ENCODE measurements at regions not wholly inside any gene's neighbourhood (a gene's known extent, or its start where the extent isn't known, plus 50 kb on each side); places are given as distances from the start of the nearest gene placed in this dataset.

DNA sequence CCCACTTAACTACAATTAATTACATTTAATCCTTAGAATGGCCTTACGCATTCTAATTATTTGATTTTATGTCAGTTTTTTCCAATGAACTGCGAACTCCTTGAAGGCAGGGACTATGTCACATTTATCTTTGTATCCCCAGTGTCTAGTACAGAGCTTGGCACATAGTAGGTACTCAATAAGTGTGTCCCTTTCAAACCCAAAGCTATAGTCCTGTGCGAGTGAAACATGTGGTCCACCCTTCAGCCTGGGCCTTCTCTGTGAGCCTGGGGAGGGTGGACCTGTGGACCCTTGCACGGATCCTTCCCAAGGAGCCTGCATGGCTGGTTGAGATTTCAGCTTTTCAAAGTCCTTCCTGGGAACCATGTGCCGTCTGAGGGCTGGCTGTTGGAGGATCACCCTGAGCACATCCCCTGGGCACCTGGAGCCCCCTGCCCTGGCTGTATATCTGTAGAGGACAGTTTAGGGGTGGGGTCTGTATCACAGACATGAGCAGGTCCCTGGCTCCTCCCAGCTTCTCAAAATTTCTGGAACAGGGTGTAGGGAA is 103.1 kb downstream of the IER5 start:
- Histone ChIP-seq H3K4me1 (no peaks in the 10 kb centered on the region), H3K4me3 (no peak overlapping the region), H3K27me3 (ENCODE audit: low read depth) (no peaks in the 10 kb centered on the region), H3K36me3 (replicated peaks) (no peaks in the 10 kb centered on the region), H3K9me3 (no peaks in the 10 kb centered on the region; the same call in 1 of the 2 replicates)
- no peak for DNase-seq (ENCODE audit: low spot score in 2 of 2)
- in situ Hi-C loops (cut with MboI; ENCODE audit: low sequenced_read_pairs) = no loop called here

DNA sequence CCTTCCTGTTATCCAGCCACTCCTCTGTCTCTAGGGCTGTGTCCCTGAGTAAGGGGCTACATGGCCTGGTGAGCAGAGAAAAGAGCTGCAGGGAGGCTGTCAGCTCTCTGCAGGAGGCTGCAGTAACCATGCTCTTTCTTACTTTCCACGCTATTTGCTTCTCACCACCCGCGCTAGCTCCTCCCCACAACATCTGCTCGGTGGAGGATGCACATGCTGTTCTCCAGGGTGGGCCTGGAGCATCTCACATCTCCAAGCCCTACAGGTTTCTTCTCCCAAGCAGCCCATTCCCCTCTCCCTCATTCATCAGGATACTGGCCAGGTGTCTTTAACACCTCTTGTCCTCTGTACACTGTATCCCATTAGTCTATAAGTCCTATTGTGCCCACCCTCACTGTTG is 103.8 kb downstream of the IER5 start:
- no peak overlapping the region for H3K4me3 ChIP-seq
- H3K4me1 ChIP-seq = no peaks in the 10 kb centered on the region
- H3K36me3 ChIP-seq (replicated peaks) = no peaks in the 10 kb centered on the region
- DNase-seq (ENCODE audit: low spot score in 2 of 2) = no peak
- no peaks in the 10 kb centered on the region; the same call in 1 of the 2 replicates for H3K9me3 ChIP-seq
- H3K27me3 ChIP-seq (ENCODE audit: low read depth) = no peaks in the 10 kb centered on the region
- in situ Hi-C loops (cut with MboI; ENCODE audit: low sequenced_read_pairs) = no loop called here

DNA sequence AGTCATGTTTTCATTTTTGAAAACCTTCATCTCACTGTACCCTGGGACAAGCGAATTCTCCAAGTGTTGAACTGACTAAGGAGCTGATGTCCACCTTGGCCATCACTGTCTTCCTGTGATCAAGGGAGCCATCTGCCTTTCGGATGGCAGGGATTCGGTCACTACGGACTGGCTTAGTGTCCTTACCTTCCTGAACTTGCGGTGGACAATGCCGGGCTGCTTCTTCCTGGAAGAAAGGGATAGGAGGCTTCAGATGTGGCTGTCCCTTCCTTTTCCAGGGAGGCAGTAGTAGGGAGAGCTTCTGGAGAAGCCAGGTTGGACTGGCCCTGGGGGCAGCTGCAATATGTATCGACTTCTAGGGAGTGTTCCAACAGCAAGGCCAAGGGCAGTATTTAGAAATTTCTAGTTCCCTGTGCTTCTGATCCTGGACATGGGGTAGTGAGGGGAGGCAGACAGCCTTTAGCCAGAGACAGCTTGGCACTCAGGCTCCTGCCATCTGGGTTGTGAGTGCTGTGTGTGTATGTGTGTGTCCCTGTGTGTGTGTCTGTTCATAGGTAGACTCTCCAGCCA is 114.6 kb downstream of the IER5 start:
- H3K9me3 ChIP-seq = no peaks in the 10 kb centered on the region
- H3K4me1 ChIP-seq = no peaks in the 10 kb centered on the region
- no peak for DNase-seq (ENCODE audit: low spot score in 2 of 2)
- H3K4me3 ChIP-seq = no peak overlapping the region
- no peaks in the 10 kb centered on the region for H3K36me3 ChIP-seq (replicated peaks)
- 0 out of 2 replicates have a peak, but pooled peaks cover 3% of the 10 kb centered on the region for H3K27me3 ChIP-seq (ENCODE audit: low read depth)
- in situ Hi-C loops (cut with MboI; ENCODE audit: low sequenced_read_pairs) = no loop called here

DNA sequence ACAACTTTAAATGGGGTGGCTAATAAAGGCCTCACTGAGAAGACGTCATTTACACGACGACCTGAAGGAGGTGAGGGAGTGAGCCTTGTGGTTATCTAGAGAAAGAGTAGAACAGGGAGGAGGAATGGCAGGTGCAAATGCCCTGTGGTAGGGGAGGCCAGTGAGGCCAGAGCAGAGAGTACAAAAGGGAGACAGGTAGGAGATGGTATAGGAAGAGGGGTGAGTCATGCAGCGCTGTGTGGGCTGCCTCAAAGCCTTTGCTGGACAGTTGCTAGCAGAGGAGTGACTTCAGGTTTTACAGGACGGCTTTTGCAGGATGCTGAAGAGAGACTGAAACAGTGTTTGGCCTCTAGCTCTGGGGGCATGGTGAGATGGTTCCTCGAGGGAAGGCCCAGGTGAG is 116.0 kb downstream of the IER5 start:
- DNase-seq (ENCODE audit: low spot score in 2 of 2) = no peak
- 0 out of 2 replicates have a peak, but pooled peaks cover 6% of the 10 kb centered on the region for H3K27me3 ChIP-seq (ENCODE audit: low read depth)
- H3K4me3 ChIP-seq = no peak overlapping the region
- in situ Hi-C loops (cut with MboI; ENCODE audit: low sequenced_read_pairs) = no loop called here
- no peaks in the 10 kb centered on the region for H3K9me3 ChIP-seq
- no peaks in the 10 kb centered on the region for H3K4me1 ChIP-seq
- H3K36me3 ChIP-seq (replicated peaks) = no peaks in the 10 kb centered on the region

DNA sequence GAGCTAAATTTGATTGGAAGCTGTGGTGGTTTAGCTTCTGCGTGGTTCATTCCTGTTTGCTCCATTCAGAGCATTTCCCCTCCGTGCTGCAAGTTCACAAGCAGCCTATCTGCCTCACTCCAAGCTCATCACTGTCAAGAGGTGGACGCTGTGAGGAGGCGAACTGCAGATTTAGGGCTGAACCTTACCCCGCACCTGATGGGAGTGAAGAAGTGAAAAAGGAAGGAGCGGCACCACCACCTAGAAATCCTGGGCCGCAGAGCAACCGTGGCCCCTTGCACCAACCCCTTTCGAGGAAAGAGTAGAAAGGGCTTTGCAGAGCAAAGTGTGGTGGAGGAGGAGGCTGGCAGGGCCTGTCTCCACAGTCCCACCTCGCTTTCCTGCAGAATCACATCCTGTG is 117.4 kb downstream of the IER5 start:
- Histone ChIP-seq H3K36me3 (replicated peaks) (no peaks in the 10 kb centered on the region), H3K4me3 (no peak overlapping the region), H3K27me3 (ENCODE audit: low read depth) (0 out of 2 replicates have a peak, but pooled peaks cover 6% of the 10 kb centered on the region), H3K9me3 (no peaks in the 10 kb centered on the region), H3K4me1 (no peaks in the 10 kb centered on the region)
- in situ Hi-C loops (cut with MboI; ENCODE audit: low sequenced_read_pairs) = no loop called here
- DNase-seq (ENCODE audit: low spot score in 2 of 2) = no peak

DNA sequence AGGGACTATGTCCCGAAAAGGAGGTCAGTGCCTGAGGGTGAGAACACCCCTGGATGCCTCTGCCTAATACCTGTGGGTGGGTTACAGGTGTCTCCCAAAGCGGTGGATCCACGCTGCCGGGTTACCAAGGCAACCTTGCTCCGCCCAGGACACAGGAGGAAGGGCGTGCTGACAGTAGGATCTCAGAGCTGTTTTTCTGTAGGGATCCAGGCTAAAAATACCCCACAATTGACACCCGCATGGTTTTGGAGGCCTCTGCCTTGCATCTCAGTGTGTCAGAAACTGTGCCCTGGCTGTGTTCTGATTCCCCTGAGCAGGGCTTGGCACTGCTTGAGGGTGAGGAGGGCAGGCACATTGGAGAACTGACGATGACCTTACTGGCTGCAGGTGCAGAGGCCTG is 118.0 kb downstream of the IER5 start:
- in situ Hi-C loops (cut with MboI; ENCODE audit: low sequenced_read_pairs) = no loop called here
- Histone ChIP-seq H3K9me3 (no peaks in the 10 kb centered on the region), H3K36me3 (replicated peaks) (no peaks in the 10 kb centered on the region), H3K27me3 (ENCODE audit: low read depth) (0 out of 2 replicates have a peak, but pooled peaks cover 6% of the 10 kb centered on the region), H3K4me1 (no peaks in the 10 kb centered on the region), H3K4me3 (no peak overlapping the region)
- DNase-seq (ENCODE audit: low spot score in 2 of 2) = no peak

DNA sequence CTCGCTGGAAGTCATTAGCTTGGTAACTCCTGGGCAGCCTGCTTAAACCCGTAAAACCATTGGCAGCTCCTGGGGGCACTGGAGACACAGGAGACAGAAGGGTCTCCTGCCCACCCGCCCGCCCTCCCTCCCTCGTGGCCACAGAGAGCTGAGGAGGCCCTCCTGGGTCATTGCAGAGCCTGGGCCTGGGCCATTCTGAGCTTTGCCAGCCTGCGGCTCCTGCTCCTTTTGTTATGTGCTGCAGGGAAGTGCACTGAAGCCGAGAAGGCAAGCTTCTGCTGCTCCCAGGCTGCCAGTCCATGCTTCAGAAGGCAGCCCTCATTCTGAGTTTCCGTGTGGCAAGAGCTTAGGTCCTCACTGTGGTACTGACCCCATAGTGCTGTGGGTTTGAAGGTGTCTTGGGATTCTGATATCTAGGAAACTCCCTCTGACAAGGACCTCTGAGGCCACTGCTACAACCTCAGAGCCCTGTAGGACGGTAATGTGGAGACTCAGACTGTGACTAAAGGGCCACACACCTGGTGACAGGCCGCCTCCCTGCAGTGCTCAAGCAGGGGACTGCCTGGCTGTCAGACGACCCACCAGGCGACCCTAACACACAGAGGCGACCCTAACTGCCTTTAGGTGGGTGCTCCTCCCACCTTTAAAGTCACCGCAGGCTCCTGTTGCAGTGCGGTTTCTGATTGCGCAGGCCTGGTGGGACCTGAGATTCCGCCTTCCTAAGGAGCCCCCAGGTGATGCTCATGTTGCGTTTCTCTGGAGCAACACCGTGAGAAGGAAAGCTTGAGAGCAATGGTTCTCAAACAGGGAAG is 118.7 kb downstream of the IER5 start:
- H3K9me3 ChIP-seq = no peaks in the 10 kb centered on the region
- no peaks in the 10 kb centered on the region for H3K4me1 ChIP-seq
- no peak overlapping the region for H3K4me3 ChIP-seq
- in situ Hi-C loops (cut with MboI; ENCODE audit: low sequenced_read_pairs) = no loop called here
- DNase-seq (ENCODE audit: low spot score in 2 of 2) = no peak
- no peaks in the 10 kb centered on the region for H3K36me3 ChIP-seq (replicated peaks)
- H3K27me3 ChIP-seq (ENCODE audit: low read depth) = 0 out of 2 replicates have a peak, but pooled peaks cover 6% of the 10 kb centered on the region

DNA sequence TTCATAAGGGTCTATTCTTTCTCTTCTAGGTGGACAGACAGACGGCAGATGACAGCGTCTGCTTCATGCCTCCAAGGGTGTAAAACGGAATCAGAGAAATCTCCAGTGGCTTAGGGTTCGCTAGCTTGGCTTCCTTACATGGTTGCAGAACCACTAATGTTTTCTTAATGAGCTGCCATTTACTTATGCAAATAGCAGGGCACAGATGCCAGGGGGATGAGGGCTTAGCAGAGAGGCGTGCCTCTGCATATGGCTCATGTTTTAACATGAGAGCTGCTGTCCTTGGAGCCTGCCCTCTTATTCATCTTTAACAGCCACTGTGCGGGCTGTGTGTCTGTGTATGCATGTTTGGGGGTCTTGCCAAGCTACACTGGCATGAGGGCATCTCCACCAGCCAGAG is 119.6 kb downstream of the IER5 start:
- no peaks in the 10 kb centered on the region for H3K4me1 ChIP-seq
- H3K36me3 ChIP-seq (replicated peaks) = no peaks in the 10 kb centered on the region
- H3K9me3 ChIP-seq = no peaks in the 10 kb centered on the region
- H3K4me3 ChIP-seq = no peak overlapping the region
- H3K27me3 ChIP-seq (ENCODE audit: low read depth) = peaks cover 9% of the 10 kb centered on the region; the same call in 1 of the 2 replicates
- DNase-seq (ENCODE audit: low spot score in 2 of 2) = no peak
- in situ Hi-C loops (cut with MboI; ENCODE audit: low sequenced_read_pairs) = no loop called here

DNA sequence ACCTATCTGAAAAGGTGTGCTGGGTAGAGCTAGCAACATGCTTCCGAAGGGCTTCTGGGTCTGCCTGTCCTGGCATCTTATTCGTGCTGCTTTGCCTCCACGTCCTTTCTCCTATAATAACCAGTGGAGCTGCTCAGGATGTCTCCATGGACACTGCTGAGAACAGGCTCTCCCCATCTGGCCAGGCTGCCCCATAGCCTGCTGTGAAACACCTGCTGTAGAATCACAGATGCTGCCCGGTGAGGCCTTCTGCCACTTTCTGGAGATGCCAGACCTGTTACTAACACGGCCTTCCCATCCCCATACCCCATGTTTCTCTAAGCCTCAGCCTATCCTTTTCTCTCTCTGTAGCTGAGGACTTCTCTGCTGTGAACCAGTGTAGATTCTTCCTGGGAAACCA is 120.5 kb downstream of the IER5 start:
- no peak overlapping the region for H3K4me3 ChIP-seq
- in situ Hi-C loops (cut with MboI; ENCODE audit: low sequenced_read_pairs) = no loop called here

DNA sequence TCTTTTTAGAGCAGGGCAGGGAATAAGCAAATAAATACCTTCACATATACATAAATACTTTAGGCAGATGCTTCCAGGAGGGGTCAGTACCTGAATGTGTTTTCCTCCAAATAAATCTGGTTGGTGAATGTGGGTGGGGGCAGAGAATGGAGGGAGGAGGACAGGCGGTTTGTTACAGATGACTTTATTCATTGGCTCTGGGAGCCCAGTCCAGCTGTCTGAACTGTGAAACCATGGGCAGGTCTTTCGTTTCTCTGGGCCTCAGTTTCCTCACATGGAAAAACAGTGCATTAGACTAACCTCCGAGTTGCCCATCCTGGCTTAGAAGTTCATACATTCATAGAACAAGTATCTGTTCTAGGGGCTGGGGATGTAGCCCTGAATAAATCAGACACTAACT is 124.6 kb downstream of the IER5 start:
- peaks cover 9% of the 10 kb centered on the region for H3K27me3 ChIP-seq (ENCODE audit: low read depth)
- H3K9me3 ChIP-seq = no peaks in the 10 kb centered on the region
- DNase-seq (ENCODE audit: low spot score in 2 of 2) = no peak
- no peaks in the 10 kb centered on the region for H3K36me3 ChIP-seq (replicated peaks)
- no peaks in the 10 kb centered on the region for H3K4me1 ChIP-seq
- no peak overlapping the region for H3K4me3 ChIP-seq
- in situ Hi-C loops (cut with MboI; ENCODE audit: low sequenced_read_pairs) = no loop called here

More for the DNA sequence above, 120.5 kb downstream of the IER5 start:
- Histone ChIP-seq H3K4me1 (no peaks in the 10 kb centered on the region), H3K36me3 (replicated peaks) (no peaks in the 10 kb centered on the region), H3K27me3 (ENCODE audit: low read depth) (peaks cover 6% of the 10 kb centered on the region; the same call in 1 of the 2 replicates), H3K9me3 (no peaks in the 10 kb centered on the region)
- DNase-seq (ENCODE audit: low spot score in 2 of 2) = no peak

DNA sequence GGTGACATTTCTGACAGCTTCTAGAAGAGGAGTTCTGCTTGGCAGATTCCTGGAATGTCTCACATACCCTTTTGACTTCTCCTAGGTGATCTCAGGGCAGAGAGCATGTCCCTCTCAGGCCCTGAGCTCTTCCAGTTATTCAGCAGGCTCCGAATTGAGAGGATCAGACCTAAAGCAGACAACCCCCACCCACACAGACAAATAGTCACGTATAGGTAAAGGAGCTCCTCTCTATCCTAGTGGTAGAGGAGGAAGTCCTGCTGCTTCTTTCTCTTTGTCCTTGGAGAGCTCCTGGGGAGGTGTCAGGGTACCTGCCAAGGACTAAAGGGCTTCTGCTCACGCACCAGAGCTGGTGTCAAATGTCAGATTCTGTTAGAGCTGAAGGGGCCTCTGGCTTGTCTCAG is 128.1 kb downstream of the IER5 start:
- in situ Hi-C loops (cut with MboI; ENCODE audit: low sequenced_read_pairs) = no loop called here
- DNase-seq (ENCODE audit: low spot score in 2 of 2) = no peak
- Histone ChIP-seq H3K36me3 (replicated peaks) (no peaks in the 10 kb centered on the region), H3K4me1 (no peaks in the 10 kb centered on the region), H3K27me3 (ENCODE audit: low read depth) (peaks cover 7% of the 10 kb centered on the region), H3K4me3 (no peak overlapping the region), H3K9me3 (no peaks in the 10 kb centered on the region)

DNA sequence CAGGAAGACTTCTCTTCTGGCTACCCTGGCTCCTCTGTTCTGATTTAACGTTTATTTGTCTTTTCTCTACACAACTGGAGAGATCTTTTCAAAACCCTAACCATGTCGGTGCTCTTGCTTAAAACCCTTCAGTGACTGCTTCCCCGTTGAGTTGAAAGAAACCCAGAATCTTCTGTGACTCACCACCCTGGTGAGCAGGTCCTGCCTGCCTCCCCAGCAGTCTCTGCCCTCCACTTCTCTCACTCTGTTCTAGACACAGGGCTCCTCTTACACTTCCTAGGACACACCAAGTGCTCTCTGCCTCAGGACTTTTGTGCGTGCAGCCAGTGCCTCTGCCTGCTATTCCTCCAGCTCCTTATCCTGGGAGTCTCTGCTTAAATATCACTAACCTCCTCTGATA is 131.4 kb downstream of the IER5 start:
- H3K36me3 ChIP-seq (replicated peaks) = no peaks in the 10 kb centered on the region
- H3K4me1 ChIP-seq = no peaks in the 10 kb centered on the region
- H3K9me3 ChIP-seq = no peaks in the 10 kb centered on the region
- in situ Hi-C loops (cut with MboI; ENCODE audit: low sequenced_read_pairs) = no loop called here
- DNase-seq (ENCODE audit: low spot score in 2 of 2) = no peak
- no peaks in the 10 kb centered on the region for H3K27me3 ChIP-seq (ENCODE audit: low read depth)
- no peak overlapping the region for H3K4me3 ChIP-seq

DNA sequence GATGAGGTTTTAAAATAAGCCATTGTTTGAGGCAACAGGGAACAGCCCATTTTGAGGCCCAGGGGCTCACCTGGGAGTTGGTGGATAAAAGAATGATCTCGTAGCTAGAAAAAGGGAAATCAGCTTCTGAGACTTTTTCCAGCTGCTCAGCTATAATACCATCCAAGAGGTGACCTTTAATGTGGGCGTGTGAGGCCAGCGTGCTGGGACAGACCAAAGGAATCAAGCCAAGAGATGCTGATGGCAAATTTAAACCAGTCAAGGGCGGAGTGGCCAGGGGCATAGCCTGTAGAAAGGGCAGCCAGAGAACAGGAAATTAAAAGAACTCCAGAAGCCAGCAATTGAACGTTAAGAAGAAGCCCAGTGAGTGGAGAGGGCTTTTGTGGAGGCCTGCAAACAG is 132.6 kb downstream of the IER5 start:
- no peak overlapping the region for H3K4me3 ChIP-seq
- H3K27me3 ChIP-seq (ENCODE audit: low read depth) = no peaks in the 10 kb centered on the region
- in situ Hi-C loops (cut with MboI; ENCODE audit: low sequenced_read_pairs) = no loop called here
- H3K4me1 ChIP-seq = no peaks in the 10 kb centered on the region
- no peaks in the 10 kb centered on the region for H3K36me3 ChIP-seq (replicated peaks)
- no peak for DNase-seq (ENCODE audit: low spot score in 2 of 2)
- H3K9me3 ChIP-seq = no peaks in the 10 kb centered on the region

DNA sequence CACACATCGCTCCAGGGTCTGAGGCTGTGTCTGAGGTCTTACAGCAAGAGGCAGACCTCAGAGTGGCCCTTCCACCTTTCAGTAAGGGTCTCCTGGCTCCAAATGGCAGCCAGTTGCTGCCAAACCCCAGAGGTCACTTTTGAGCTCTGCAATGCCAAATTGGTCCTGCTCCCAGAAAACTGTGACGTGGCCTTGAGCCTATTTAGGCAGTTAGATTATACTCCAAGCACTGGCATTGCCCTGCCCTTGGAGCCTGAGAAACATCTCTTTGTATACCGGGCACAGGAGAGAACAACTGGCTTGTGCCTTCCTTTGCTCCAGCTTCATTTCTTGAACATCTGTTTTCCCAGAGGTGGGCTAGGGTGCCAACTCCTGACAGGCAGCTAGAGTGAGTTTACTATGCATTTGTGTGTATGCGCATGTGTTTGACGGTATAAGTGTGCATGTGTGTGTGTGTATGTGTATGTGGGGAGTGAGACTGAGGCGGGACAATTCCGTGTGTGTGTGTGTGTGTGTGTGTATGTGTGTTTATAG is 134.5 kb downstream of the IER5 start:
- Histone ChIP-seq H3K9me3 (no peaks in the 10 kb centered on the region), H3K36me3 (replicated peaks) (no peaks in the 10 kb centered on the region), H3K4me3 (no peak overlapping the region), H3K27me3 (ENCODE audit: low read depth) (no peaks in the 10 kb centered on the region), H3K4me1 (no peaks in the 10 kb centered on the region)
- in situ Hi-C loops (cut with MboI; ENCODE audit: low sequenced_read_pairs) = no loop called here
- DNase-seq (ENCODE audit: low spot score in 2 of 2) = no peak

Data from HAP-1 (cell line).